GM18505 (cell line): ENCODE measurements at regions not wholly inside any gene's neighbourhood (a gene's known extent, or its start where the extent isn't known, plus 50 kb on each side); places are given as distances from the start of the nearest gene placed in this dataset.

ENCODE experiments used
- ATAC-seq: cut with Tn5 transposase; IDR thresholded peaks from one replicate; pipeline ENCODE4 v1.9.1; 2021; ENCODE audit not compliant: unreplicated experiment
- POLR2A ChIP-seq: IDR thresholded peaks from 4 replicates; pipeline ENCODE4 v1.6.1; 2011; ENCODE audit warnings: borderline replicate concordance; ENCODE audit not compliant: insufficient read depth, insufficient read length; ENCODE audit errors: extremely low read depth

DNA sequence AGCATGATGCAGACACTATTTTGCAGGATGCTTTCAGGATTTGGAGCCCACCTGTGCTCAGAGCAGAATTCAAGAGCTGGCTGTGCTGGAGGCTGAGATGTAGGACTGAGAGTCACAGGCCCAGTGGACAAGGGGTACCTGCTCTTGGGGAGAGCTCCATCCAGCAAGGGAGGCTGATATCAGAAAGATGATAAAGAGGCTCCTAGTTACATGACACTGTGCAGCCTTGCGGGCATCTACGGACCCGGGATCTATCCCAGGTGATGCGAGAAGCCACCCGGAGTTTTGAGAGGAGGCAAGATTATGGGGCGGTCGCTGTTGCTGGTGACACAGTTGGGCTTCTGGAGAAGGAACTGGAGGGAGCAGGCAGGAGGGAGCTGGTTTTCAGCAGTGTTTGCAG lies 579.0 kb downstream of the TBC1D22A start:
- no peak for TF ChIP-seq POLR2A
- no peak for ATAC-seq

DNA sequence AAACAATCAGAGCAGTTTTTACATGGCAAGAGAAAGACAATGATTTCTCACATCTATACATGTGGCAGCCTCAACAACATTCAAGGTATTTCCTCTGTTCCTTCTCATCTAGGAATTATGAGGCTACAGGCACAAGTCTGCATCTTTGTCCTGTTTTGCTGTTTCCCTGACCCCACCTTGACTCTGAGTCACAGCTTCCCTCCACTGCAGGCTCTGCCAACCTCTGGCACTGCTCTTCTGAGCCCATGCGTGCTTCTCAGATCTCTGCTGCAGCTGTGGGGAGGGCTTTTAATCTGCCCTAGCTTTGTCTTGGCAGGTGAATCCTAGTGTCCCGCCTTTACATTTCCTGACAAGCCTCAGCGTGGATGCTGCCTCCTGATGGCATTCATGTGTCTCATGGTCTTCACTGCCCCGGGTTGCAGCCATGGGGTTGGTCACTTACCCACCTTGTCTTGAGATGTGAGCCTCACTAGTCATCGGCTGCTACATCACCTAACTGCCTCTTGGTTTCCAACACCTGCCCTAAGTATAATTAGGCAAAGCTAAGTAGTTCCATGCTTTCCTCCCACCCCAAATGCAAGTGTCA lies 578.5 kb downstream of the TBC1D22A start:
- no peak for TF ChIP-seq POLR2A
- ATAC-seq, result no peak

DNA sequence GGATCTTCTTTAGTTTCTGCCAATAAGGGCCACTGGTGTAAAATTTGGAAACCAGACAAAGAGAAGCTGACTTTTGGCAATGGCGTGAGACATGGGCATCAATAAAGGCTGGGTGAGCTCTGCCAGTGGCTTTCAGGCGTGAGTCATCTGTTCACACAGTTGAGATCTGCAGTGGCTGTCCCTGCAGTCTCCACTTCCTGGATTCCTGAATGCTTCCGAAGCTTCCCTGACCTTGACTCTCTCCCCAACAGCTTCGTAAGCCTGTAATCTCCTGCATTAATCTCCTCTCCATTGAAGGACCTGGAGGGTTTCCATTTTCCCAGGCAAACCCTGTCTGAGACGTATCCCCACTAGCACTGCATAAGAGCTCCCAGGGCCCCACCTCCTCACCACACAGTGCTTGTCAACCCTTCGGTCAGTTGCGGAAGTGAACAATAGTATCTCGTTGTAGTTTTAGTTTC lies 574.7 kb downstream of the TBC1D22A start:
- TF ChIP-seq POLR2A, result no peak
- no peak for ATAC-seq

DNA sequence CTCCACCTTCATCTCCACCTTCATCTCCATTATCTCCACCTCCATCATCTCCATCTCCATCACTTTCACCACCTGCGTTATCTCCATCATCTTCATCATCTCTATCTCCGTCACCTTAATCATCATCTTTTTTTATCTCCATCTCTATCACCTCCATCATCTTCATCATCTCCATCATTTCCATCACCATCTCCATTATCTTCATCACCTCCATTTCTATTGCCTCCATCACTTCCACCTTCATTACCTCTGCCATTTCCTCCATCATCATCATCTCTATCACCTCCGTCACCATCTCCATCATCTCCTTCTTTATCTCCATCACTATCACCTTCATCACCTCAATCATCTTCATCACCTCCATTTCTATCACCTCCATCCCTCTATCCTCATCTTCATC lies 573.5 kb downstream of the TBC1D22A start:
- TF ChIP-seq POLR2A, result no peak
- no peak for ATAC-seq

DNA sequence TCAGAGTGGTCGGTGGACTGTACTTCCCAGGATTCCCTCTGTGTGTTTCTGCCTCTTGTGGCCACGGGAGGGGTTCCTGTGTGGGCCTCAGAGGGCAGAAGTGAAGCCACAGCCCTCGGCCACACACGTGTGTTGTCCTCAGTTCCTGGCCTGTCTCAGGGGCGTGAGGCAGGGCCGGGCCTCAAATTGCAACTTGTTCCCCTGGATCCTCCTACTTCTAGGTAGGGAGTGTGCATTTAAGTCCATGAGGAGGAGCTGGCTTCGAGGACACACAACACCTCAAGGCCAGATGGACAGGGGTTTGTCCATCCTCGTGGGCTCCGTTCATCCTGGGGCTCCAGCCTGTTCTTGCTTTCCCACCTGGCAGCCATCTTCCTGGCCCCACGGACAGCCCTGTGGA lies 573.0 kb downstream of the TBC1D22A start:
- no peak for ATAC-seq
- no peak for TF ChIP-seq POLR2A

DNA sequence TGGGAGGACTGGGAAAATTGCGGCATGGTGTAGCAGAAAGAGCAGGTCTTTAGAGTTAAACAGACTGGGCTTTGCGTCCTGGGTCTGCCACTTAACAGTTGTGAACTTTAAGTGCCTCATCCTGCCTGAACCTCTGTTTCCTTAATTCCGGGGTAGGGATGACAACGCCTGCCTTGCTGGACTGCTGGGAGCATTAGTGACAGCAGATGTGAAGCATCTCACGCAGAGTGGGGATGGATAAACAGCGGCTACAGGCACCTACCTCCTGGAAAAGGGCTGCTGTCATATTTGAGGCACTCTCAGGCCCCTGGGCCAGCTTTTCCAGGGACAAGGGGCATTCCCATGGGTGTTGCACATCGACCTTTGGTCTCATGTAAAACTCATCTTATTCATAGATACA lies 572.2 kb downstream of the TBC1D22A start:
- no peak for ATAC-seq
- TF ChIP-seq POLR2A, result no peak

DNA sequence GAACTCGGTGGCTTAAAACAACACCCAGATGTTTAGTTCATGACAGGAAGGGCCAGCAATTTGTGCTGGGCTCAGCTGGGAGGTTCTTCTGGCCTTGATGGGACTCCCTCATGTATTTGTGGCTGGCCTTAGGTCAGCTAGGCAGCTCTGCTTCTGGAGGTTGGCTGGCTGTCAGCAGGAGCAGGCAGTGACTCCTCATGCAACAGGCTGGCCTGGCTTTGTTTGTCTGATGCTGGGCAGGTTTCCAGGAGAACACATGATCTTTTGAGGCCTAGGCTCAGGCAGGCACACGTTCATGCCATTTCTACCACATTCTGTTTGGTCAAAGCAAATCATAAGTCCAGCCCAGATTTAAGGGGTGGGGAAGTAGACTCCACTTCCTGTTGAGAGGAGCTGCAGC lies 571.2 kb downstream of the TBC1D22A start:
- ATAC-seq, result no peak
- TF ChIP-seq POLR2A, result no peak

DNA sequence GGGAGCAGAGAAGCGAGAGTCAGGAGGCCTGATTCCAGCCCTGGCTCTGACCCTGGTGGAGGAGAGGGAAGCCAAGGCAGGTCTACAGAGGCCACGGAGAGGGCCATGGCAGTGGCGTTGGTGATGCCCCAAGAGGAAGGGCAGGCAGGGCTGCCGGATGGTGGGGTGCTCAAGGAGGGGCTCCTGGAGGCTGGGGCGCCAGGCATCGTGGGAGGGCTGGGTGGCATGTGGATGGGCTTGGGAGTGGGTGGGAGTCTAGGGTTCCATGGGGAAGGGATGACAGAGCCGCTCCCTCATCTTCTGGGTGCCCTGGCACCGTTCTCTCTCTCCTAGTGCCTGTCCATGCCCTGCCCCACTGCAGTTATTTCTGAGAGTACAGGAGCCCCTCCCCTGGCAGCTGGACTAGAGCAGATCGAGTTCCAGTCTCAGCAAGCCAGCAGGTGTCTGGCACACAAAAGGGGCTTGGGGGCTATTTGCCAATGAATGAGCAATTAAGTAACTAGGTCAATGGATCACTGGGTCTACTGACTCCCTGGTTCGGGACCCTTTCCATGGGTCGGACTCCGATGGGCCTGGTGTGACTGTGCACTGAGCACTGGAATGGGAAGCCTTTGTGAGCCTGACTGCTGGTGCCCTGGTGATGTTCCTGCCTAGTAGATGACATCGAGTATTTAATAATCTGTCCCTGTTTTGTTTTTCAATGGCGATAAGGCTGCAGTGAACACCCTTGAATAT lies 570.0 kb downstream of the TBC1D22A start:
- no peak for TF ChIP-seq POLR2A

DNA sequence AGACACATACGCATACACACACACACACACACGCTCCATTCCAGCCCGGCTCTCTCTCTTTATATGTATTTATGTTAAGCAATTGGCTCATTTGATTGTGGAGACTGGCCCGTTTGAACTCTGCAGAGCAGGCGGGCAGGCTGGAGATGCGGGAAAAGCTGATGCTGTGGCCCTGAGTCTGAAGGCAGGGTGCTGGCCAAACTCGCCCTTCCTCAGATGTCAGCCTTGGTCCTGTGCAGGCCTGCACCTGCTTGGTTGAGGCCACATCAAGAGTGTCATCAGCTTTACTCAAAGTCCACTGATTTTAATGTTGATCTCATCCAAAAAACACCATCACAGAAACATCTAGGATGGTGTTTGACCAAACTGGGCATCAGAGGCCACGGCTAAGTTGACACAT lies 569.3 kb downstream of the TBC1D22A start:
- no peak for TF ChIP-seq POLR2A
- ATAC-seq, result no peak

More for the DNA sequence above, 570.0 kb downstream of the TBC1D22A start:
- no peak for ATAC-seq

DNA sequence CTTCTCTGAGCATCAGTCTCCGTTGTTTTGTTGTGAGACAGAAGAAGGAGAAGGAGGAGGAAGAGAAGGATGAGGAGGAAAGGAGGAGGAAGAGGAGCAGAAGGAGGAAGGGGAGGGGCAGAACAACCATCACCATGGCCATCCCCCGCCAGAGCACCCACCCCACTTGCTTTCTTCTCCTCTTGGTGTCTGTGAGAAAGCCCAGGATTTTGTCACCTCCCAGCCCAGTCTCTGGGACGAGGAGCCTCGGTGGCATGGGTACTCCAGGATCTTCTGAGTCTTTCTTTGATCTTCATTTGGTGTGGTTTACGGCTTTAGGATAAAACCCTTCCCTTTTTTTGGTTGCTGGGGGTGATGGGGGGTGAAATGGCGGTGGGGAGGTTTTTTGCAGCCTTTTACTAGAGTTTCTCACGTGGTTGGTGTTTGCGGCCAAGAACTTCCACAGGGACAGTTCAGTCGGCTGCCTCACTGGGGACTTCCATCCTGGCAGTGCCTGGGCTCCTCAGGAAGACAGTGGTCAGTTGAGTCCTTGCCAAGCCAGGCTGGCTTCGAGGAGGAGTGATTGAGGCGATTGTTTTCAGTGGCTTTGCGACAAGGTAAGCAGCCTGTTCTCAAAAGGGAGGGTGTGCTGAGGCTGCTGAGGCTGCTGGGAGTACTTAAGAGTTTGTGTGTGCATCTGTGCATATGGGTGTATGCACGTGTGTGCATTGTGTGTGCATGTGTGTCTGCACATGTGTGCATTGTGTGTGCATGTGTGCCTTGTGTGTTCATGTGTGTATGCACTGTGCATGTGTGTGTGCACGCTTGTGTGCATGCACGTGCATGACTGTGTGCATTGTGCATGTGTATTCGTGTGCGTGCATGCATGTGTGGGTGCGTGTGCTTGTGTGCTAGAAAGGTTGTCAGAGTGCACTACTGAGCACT lies 567.5 kb downstream of the TBC1D22A start:
- no peak for ATAC-seq

DNA sequence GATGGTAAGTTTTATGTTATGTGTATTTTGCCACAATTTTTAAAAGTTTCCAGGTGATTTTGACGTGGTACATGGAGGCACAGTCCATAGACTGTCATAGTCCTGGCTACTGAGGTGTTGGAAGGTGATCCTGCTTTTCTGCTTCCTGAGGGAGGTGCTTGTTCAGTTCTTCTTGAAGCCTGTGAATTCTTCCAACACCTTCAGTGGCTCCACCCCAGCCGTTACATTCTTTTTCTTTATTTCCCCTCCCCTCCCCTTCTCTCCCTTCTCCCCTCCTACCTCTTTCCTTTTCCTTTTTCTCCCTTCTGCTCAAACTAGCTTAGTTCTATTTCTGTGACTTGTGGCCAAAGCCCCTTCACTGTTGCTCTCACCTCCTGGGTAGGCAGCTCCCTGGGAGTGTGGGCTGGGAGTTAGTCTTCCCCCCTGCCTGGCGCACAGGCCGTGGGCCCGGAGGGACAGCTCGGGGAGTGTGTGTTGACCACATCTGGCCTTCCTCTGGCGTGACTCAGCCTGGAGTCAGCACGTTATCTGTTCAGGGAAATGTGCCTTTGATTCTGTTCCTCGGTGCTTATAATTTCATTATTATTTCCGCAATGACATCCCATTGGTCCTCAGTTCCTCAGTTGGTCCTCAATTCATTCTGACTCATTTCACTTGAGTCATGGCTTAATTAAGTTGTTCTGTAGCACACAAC lies 566.2 kb downstream of the TBC1D22A start:
- no peak for TF ChIP-seq POLR2A
- ATAC-seq, result no peak

More for the DNA sequence above, 567.5 kb downstream of the TBC1D22A start:
- TF ChIP-seq POLR2A, result no peak

DNA sequence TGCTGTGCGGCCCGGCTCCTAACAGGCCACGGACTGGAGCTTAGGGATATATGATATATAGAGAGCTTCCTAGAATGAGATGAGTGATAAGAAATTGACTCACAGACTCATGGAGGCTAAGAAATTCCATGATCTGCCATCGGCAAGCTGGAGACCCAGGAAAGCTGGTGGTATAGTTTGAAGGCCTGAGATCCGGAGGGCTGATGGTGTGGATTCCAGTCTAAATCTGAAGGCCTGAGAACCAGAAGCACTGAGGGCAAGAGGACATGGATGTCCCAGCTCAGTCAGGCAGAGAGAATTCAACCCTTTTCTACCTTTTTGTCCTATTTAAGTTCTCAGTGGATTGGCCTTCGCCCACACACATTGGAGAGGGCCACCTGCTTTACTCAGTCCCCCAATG lies 564.8 kb downstream of the TBC1D22A start:
- no peak for ATAC-seq
- no peak for TF ChIP-seq POLR2A

DNA sequence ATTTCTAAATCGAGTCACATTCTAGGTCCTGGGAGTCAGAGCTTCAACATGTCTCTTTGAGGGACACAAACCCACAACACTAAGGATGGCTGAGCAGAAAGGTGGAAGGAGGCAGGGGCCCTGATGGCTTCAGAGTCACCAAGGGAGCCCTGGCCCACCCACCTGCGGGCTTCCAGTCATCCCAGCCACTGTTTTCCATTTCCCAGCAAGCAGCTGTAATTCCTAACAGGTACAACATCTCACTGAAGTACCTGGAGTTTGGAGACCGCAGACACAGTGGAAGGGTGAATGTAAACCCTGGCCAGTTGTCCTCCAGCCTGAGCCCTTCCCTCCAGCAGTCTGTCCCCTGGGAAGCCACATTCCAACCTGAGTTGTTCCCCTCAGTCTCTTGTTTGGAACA lies 562.8 kb downstream of the TBC1D22A start:
- no peak for TF ChIP-seq POLR2A
- ATAC-seq, result no peak

DNA sequence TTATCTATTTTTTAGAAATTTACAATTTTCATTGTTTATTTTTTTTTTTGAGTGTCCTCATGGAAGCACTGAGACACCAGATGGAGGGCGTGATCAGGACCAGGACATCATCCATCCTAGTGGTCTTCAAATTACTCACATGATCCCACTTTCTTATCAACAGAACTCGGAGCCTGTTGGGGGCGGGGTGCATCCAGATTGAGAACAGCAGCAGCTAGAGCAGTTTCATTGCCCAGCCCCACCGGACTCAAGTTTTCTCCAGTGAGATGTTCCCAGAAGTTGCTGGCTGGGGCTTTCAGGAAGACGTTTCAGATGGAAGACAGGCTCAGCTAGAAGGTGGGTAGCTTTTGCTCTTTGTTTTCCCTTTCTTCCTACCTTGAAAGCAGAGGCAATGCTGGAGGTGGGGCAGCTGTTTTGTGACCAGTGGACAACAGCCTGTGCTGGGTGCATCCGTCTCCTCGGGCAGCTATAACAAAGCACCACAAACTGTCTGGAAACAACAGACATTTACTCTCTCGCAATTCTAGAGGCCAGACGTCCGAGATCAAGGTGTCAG lies 562.1 kb downstream of the TBC1D22A start:
- no peak for ATAC-seq
- TF ChIP-seq POLR2A, result no peak

DNA sequence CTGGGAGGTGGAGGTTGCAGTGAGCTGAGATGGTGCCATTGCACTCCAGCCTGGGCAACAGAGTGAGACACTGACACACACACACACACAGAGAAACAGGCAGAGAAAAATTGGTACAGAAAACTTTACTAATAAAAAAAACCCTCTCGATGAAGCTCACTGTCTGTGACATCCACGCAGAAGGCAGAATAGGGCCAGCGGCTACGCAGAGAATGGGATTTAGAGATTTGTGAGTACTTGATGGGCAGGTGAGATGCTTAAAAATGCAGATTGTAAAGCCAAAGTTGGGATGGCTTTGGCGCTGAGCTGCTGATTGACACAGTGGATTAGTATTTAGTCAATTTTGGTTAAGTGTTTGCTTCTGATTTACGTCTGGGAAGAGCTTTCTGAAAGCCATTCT lies 561.1 kb downstream of the TBC1D22A start:
- TF ChIP-seq POLR2A, result no peak
- no peak for ATAC-seq
